DND-41 (cell line): ENCODE measurements at regions not wholly inside any gene's neighbourhood (a gene's known extent, or its start where the extent isn't known, plus 50 kb on each side); places are given as distances from the start of the nearest gene placed in this dataset.
"Not testable (repeated sequence)": the region's sequence is repeated elsewhere in the genome, so short reads cannot be mapped to it uniquely, and the experiment has no call there.

Experiments used
- ATAC-seq: fragments of 200-7000 bp; cut with Tn5 transposase; 3 replicates; pipeline ENCODE4 v1.9.1; 2021; ENCODE audit warnings: low read depth; ENCODE audit not compliant: insufficient read depth
- DNase-seq: peaks from one replicate; pipeline ENCODE4 v3.0.0-alpha.2; 2020
- H2AFZ ChIP-seq: 2 replicates; pipeline ENCODE4 v1.6.0; 2012; ENCODE audit warnings: low read depth, low read length
- H3K27ac ChIP-seq: 2 replicates; pipeline ENCODE4 v1.5.1; 2012; ENCODE audit warnings: low read length, inconsistent platforms
- H3K27me3 ChIP-seq: fragments of 200-600 bp; sonication (generic); 2 replicates; pipeline ENCODE4 v1.6.0; 2012; ENCODE audit warnings: low read length, mild to moderate bottlenecking, inconsistent platforms; ENCODE audit not compliant: insufficient read depth, poor library complexity
- H3K36me3 ChIP-seq: 2 replicates; pipeline ENCODE4 v1.5.1; 2012; ENCODE audit warnings: low read length, inconsistent platforms; ENCODE audit not compliant: insufficient read depth
- H3K4me1 ChIP-seq: 2 replicates; pipeline ENCODE4 v1.5.1; 2012; ENCODE audit warnings: mild to moderate bottlenecking, low read length; ENCODE audit not compliant: insufficient read depth
- H3K4me2 ChIP-seq: 2 replicates; pipeline ENCODE4 v1.6.0; 2012; ENCODE audit warnings: mild to moderate bottlenecking, moderate library complexity, low read length, inconsistent platforms; ENCODE audit not compliant: insufficient read depth
- H3K4me3 ChIP-seq, 2 experiments: fragments of 200-600 bp in 1 of 2; shearing (Covaris generic) in 1 of 2; 2 replicates each; pipeline ENCODE4 v1.5.1; 2012 to 2016; ENCODE audit warnings: inconsistent platforms in 2 of 2, low read length in 2 of 2, mild to moderate bottlenecking in 2 of 2, low read depth in 1 of 2, moderate library complexity in 1 of 2
- H3K79me2 ChIP-seq: 2 replicates; pipeline ENCODE4 v1.6.0; 2012; ENCODE audit warnings: low read length, inconsistent platforms; ENCODE audit not compliant: insufficient read depth
- H3K9ac ChIP-seq: 2 replicates; pipeline ENCODE4 v1.6.0; 2012; ENCODE audit warnings: low read depth, mild to moderate bottlenecking, inconsistent platforms, low read length, moderate library complexity
- H3K9me3 ChIP-seq: 2 replicates; pipeline ENCODE4 v1.5.1; 2012; ENCODE audit warnings: low read length, moderate library complexity, mild to moderate bottlenecking, inconsistent platforms; ENCODE audit not compliant: insufficient read depth, severe bottlenecking
- H4K20me1 ChIP-seq: 2 replicates; pipeline ENCODE4 v1.6.0; 2012; ENCODE audit warnings: low read length; ENCODE audit not compliant: insufficient read depth
- CTCF ChIP-seq: IDR thresholded peaks from 2 replicates; pipeline ENCODE4 v1.5.1; 2012; ENCODE audit warnings: borderline replicate concordance, low read length, moderate library complexity, mild to moderate bottlenecking; ENCODE audit not compliant: poor library complexity, severe bottlenecking; ENCODE audit errors: extremely low read depth
- EZH2 ChIP-seq: IDR thresholded peaks from 3 replicates; pipeline ENCODE4 v1.6.1; 2012; ENCODE audit warnings: borderline replicate concordance, low read depth, mild to moderate bottlenecking, moderate library complexity, low read length, inconsistent platforms; ENCODE audit not compliant: severe bottlenecking

GRCh38 chr1:192459467-192459866 lies 116.1 kb upstream of the RGS1 start:
- DNase-seq (no peak), ATAC-seq (no peak)
- Histone ChIP-seq H3K79me2 (no peaks in the 10 kb centered on the region), H3K9me3 (no peaks in the 10 kb centered on the region), H2AFZ (no peak overlapping the region), H3K9ac (no peak overlapping the region), H3K27me3 (no peaks in the 10 kb centered on the region), H3K4me3 (no peak overlapping the region), H3K4me1 (no peaks in the 10 kb centered on the region), H3K4me2 (no peak overlapping the region), H3K27ac (no peak overlapping the region), H4K20me1 (no peaks in the 10 kb centered on the region), H3K36me3 (no peaks in the 10 kb centered on the region)
- TF ChIP-seq CTCF (no peak), EZH2 (no peak)

GRCh38 chr1:192461684-192462083 lies 113.9 kb upstream of the RGS1 start:
- Histone ChIP-seq H3K4me2 (no peak overlapping the region), H3K27ac (no peak overlapping the region), H3K9ac (no peak overlapping the region), H3K4me3 (no peak overlapping the region), H2AFZ (no peak overlapping the region), H4K20me1 (no peaks in the 10 kb centered on the region), H3K27me3 (no peaks in the 10 kb centered on the region), H3K4me1 (no peaks in the 10 kb centered on the region), H3K79me2 (no peaks in the 10 kb centered on the region), H3K9me3 (no peaks in the 10 kb centered on the region), H3K36me3 (no peaks in the 10 kb centered on the region)
- DNase-seq (no peak), ATAC-seq (no peak)
- no peak for TF ChIP-seq CTCF
- no peak for TF ChIP-seq EZH2

GRCh38 chr1:192462616-192463015 lies 113.0 kb upstream of the RGS1 start:
- no peak overlapping the region for H3K27ac ChIP-seq
- H3K4me2 ChIP-seq, result no peak overlapping the region
- ATAC-seq (no peak), DNase-seq (no peak)
- H3K27me3 ChIP-seq, result no peaks in the 10 kb centered on the region
- H2AFZ ChIP-seq, result no peak overlapping the region
- H4K20me1 ChIP-seq, result no peaks in the 10 kb centered on the region
- H3K4me1 ChIP-seq, result no peaks in the 10 kb centered on the region
- no peaks in the 10 kb centered on the region for H3K36me3 ChIP-seq
- no peak overlapping the region for H3K9ac ChIP-seq
- TF ChIP-seq CTCF (no peak), EZH2 (no peak)
- H3K9me3 ChIP-seq, result no peaks in the 10 kb centered on the region
- H3K4me3 ChIP-seq, result no peak overlapping the region
- no peaks in the 10 kb centered on the region for H3K79me2 ChIP-seq

- Histone ChIP-seq H3K4me1 (no peaks in the 10 kb centered on the region), H2AFZ (no peak overlapping the region), H3K4me3 (no peak overlapping the region), H3K79me2 (no peaks in the 10 kb centered on the region), H4K20me1 (no peaks in the 10 kb centered on the region), H3K4me2 (no peak overlapping the region), H3K27ac (no peak overlapping the region), H3K27me3 (no peaks in the 10 kb centered on the region), H3K36me3 (no peaks in the 10 kb centered on the region), H3K9me3 (no peaks in the 10 kb centered on the region), H3K9ac (no peak overlapping the region)
- ATAC-seq, result no peak
- TF ChIP-seq CTCF, result no peak
- TF ChIP-seq EZH2, result no peak
- no peak for DNase-seq
Observed at GRCh38 chr1:192463661-192464060, 111.9 kb upstream of the RGS1 start.

GRCh38 chr1:192465221-192465620 lies 110.4 kb upstream of the RGS1 start:
- not testable (repeated sequence) for H3K4me1 ChIP-seq, ATAC-seq, H3K9me3 ChIP-seq, H3K4me3 ChIP-seq, H3K79me2 ChIP-seq, H3K9ac ChIP-seq, DNase-seq, H4K20me1 ChIP-seq, H3K27me3 ChIP-seq, H3K27ac ChIP-seq, H3K4me2 ChIP-seq, H3K36me3 ChIP-seq, H2AFZ ChIP-seq
